NB4 (cell line): ENCODE measurements at regions not wholly inside any gene's neighbourhood (a gene's known extent, or its start where the extent isn't known, plus 50 kb on each side); places are given as distances from the start of the nearest gene placed in this dataset.

Source experiments
- CTCF ChIP-seq: IDR thresholded peaks from one replicate; pipeline ENCODE4 v1.5.1; 2012; ENCODE audit warnings: low read depth, low read length
- MAX ChIP-seq: IDR thresholded peaks from 2 replicates; pipeline ENCODE4 v1.6.1; 2011; ENCODE audit warnings: low read depth, low read length
- MYC ChIP-seq: IDR thresholded peaks from 2 replicates; pipeline ENCODE4 v1.6.1; 2011; ENCODE audit warnings: low read depth, low read length
- POLR2A ChIP-seq: IDR thresholded peaks from 2 replicates; pipeline ENCODE4 v1.6.1; 2011; ENCODE audit warnings: mild to moderate bottlenecking; ENCODE audit not compliant: insufficient read length; ENCODE audit errors: extremely low read depth

- no peak for TF ChIP-seq CTCF
- no peak for TF ChIP-seq POLR2A
- TF ChIP-seq MAX: no peak
- TF ChIP-seq MYC: no peak
These were observed 96.5 kb downstream of the SIK1 start for GRCh38 chr21:43330306-43330881.
